Adrenal gland (tissue), 9 donors: ENCODE measurements at regions not wholly inside any gene's neighbourhood (a gene's known extent, or its start where the extent isn't known, plus 50 kb on each side); places are given as distances from the start of the nearest gene placed in this dataset.

Experiments used
- DNase-seq, 7 donors: peaks; one replicate each; pipeline ENCODE4 v3.0.0-alpha.2; 2019 to 2020
- H3K27ac ChIP-seq, 5 donors: fragments of 200-600 bp; sonication (generic) in 4 of 5; 1 replicate in 3 of 5; 2 replicates in 2 of 5; pipeline versions ENCODE4 v1.5.1 to v1.8.0; 2016 to 2020; ENCODE audit warnings: mild to moderate bottlenecking in 1 of 5
- H3K27me3 ChIP-seq: fragments of 200-600 bp; 2 replicates; pipeline ENCODE4 v1.8.0; 2021
- H3K36me3 ChIP-seq, 2 donors: fragments of 200-600 bp; replicated peaks in 1 of 2; 1 replicate in 1 of 2; 2 replicates in 1 of 2; pipeline versions ENCODE4 v1.5.1 to v1.8.0; 2018 to 2022
- H3K4me1 ChIP-seq, 2 donors: fragments of 200-600 bp; replicated peaks in 1 of 2; 1 replicate in 1 of 2; 2 replicates in 1 of 2; pipeline versions ENCODE4 v1.5.1 to v1.8.0; 2018 to 2021
- H3K4me3 ChIP-seq, 4 donors: fragments of 200-600 bp; sonication (generic) in 3 of 4; one replicate each; pipeline ENCODE4 v1.5.1; 2016 to 2018
- H3K9me3 ChIP-seq, 3 donors: fragments of 200-600 bp; sonication (generic) in 1 of 3; replicated peaks in 1 of 3; 1 replicate in 2 of 3; 2 replicates in 1 of 3; pipeline versions ENCODE4 v1.5.1 to v1.8.0; 2016 to 2021
- POLR2A ChIP-seq, 2 donors: fragments of 450-650 bp; IDR thresholded peaks; one replicate each; pipeline ENCODE4 v1.6.1; 2017; ENCODE audit warnings: antibody characterized with exemption in 2 of 2, mild to moderate bottlenecking in 2 of 2, moderate library complexity in 1 of 2
- WGBS, 4 donors: extraction: QIAGEN DNeasy Blood & Tissue Kit in 2 of 4; methylation state at CpG; one replicate each; pipeline versions ENCODE4 v1.1.5 to v1.1.7; 2013 to 2017; 5-methylcytosine and 5-hydroxymethylcytosine counted together
- intact Hi-C, 2 donors: fragments of 100-400 bp; cut with DNase I; formaldehyde crosslinking; loops; one replicate each; pipeline versions ENCODE4 v1.14.1 to v1.15.0; 2022 to 2023
- small RNA-seq, 2 donors: library from RNA; depleted of rRNA; stranded (forward); fragments of <200 nt; gene quantifications; one replicate each; pipeline ENCODE3, GENCODE V24; 2016
- TF ChIP-seq, protein P1 (sequence below), 6 experiments: fragments of 450-650 bp in 4 of 6; fragments of 200-600 bp in 2 of 6; sonication (generic) in 1 of 6; IDR thresholded peaks; 1 replicate in 5 of 6; 2 replicates in 1 of 6; pipeline versions ENCODE4 v1.5.1 to v1.8.0; 2016 to 2021; ENCODE audit warnings: antibody characterized with exemption in 6 of 6, mild to moderate bottlenecking in 2 of 6, moderate library complexity in 1 of 6
- donor health status: healthy with polysubstance abuse.
- donor health status: Bipolar disorder and iron deficiency.
- donor health status: DM: yes; HTN: yes; CAD: no.
- donor health status: DM: no; HTN: no; CAD: no.
- donor health status: DM: no; HTN: no; CAD: no.

DNA sequence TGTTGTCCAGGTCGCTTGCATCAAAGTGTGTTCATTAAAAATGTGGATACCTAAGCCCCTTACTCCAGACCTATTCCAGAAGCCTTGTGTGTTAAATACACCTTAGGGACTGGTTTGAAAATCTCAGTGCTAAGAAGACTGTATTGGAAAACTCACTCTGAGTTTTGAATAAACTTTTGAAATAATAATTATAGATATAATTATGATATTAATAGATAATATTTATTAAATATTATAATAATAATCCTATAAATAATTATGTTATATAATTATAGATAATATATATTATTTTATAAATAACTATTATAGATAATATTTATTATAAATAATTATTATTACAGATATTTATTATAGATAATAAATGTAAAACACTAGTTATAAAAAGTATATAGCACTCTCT is 165.3 kb downstream of the ARRDC3 start:
- H3K36me3 ChIP-seq, result no peaks in the 10 kb centered on the region
- H3K27ac ChIP-seq, result no peak overlapping the region
- no peaks in the 10 kb centered on the region for H3K4me1 ChIP-seq
- no peak for DNase-seq
- H3K9me3 ChIP-seq, result no peaks in the 10 kb centered on the region
- intact Hi-C loops, result no loop called here
- no peaks in the 10 kb centered on the region for H3K27me3 ChIP-seq
- WGBS, 4 donors, result 86 to 100% (median 95%) methylated on average over 1 of the region's 1 CpG
- H3K4me3 ChIP-seq, result no peak overlapping the region
- TF ChIP-seq, protein P1, sequence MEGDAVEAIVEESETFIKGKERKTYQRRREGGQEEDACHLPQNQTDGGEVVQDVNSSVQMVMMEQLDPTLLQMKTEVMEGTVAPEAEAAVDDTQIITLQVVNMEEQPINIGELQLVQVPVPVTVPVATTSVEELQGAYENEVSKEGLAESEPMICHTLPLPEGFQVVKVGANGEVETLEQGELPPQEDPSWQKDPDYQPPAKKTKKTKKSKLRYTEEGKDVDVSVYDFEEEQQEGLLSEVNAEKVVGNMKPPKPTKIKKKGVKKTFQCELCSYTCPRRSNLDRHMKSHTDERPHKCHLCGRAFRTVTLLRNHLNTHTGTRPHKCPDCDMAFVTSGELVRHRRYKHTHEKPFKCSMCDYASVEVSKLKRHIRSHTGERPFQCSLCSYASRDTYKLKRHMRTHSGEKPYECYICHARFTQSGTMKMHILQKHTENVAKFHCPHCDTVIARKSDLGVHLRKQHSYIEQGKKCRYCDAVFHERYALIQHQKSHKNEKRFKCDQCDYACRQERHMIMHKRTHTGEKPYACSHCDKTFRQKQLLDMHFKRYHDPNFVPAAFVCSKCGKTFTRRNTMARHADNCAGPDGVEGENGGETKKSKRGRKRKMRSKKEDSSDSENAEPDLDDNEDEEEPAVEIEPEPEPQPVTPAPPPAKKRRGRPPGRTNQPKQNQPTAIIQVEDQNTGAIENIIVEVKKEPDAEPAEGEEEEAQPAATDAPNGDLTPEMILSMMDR (IDR thresholded peaks at IDR 0.05), result no peak
- TF ChIP-seq POLR2A (IDR thresholded peaks at IDR 0.05), result no peak

DNA sequence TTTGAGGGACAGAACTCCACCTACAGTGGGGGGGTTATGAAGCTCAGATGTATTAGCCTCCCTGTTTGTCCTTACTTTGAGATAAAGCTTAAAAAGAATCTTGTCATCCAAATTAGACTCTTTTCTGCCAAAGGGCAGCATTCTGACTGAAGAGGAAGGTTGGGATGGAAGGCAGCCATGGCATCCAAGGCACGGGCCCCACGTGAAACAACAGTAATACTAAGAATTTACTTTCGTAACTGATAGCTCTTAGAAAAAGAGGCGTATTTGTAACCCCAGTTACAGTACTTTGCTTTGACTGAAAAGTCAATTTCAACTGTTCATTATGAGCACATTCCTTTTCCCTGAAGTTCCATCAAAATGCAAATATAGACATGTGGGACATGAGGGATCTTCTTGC is 168.5 kb downstream of the ARRDC3 start:
- H3K27me3 ChIP-seq, result no peaks in the 10 kb centered on the region
- 89 to 98% (median 97%) methylated on average over 4 of the region's 4 CpGs for WGBS, 4 donors
- no peaks in the 10 kb centered on the region for H3K9me3 ChIP-seq
- no peak for DNase-seq
- no peaks in the 10 kb centered on the region for H3K4me1 ChIP-seq
- no peak overlapping the region for H3K27ac ChIP-seq
- TF ChIP-seq POLR2A (IDR thresholded peaks at IDR 0.05), result no peak
- TF ChIP-seq, protein P1 (IDR thresholded peaks at IDR 0.05), result no peak
- H3K4me3 ChIP-seq, result no peak overlapping the region
- H3K36me3 ChIP-seq, result no peaks in the 10 kb centered on the region
- intact Hi-C loops, result no loop called here

Small RNA genes in the stretch of these regions (small RNA-seq; reads per million reads assigned to genes)
- 0 reads per million in 2 donors for gene RF00017
- 0 reads per million in 2 donors for gene RNU4-90P
